SK-N-SH treated with all-trans-retinoic acid at 6 μM for 48 hours (cell line): ENCODE measurements at regions not wholly inside any gene's neighbourhood (a gene's known extent, or its start where the extent isn't known, plus 50 kb on each side); places are given as distances from the start of the nearest gene placed in this dataset.

ENCODE experiments used
- ARNTL ChIP-seq: fragments of 450-650 bp; formaldehyde crosslinking; IDR thresholded peaks from 2 replicates; pipeline ENCODE4 v1.5.0; 2020; ENCODE audit warnings: low read depth, mild to moderate bottlenecking, moderate library complexity, borderline replicate concordance
- CSDC2 ChIP-seq: fragments of 250-450 bp; sonication (Bioruptor Pico); IDR thresholded peaks from 2 replicates; pipeline ENCODE4 v1.5.0; 2020; ENCODE audit warnings: mild to moderate bottlenecking, moderate library complexity
- CSRNP3 ChIP-seq: fragments of 250-450 bp; sonication (Bioruptor Pico); IDR thresholded peaks from 2 replicates; pipeline ENCODE4 v1.5.1; 2021; ENCODE audit warnings: mild to moderate bottlenecking, moderate library complexity
- SNAI2 ChIP-seq: fragments of 250-450 bp; sonication (Bioruptor Pico); IDR thresholded peaks from 2 replicates; pipeline ENCODE4 v1.5.0; 2020; ENCODE audit warnings: mild to moderate bottlenecking, moderate library complexity
- ZFP3 ChIP-seq: fragments of 250-450 bp; sonication (Bioruptor Pico); IDR thresholded peaks from 2 replicates; pipeline ENCODE4 v1.5.0; 2020; ENCODE audit warnings: mild to moderate bottlenecking, moderate library complexity
- ZNF8 ChIP-seq: fragments of 450-650 bp; formaldehyde crosslinking; IDR thresholded peaks from 2 replicates; pipeline ENCODE4 v1.5.0; 2020; ENCODE audit warnings: mild to moderate bottlenecking, moderate library complexity
- TF ChIP-seq, protein P1 (sequence below): fragments of 250-450 bp; sonication (Bioruptor Pico); IDR thresholded peaks from 2 replicates; pipeline ENCODE4 v1.8.0; 2020; ENCODE audit warnings: mild to moderate bottlenecking, moderate library complexity, borderline replicate concordance
- TF ChIP-seq, protein P2 (sequence below): fragments of 250-450 bp; sonication (Bioruptor Pico); IDR thresholded peaks from 2 replicates; pipeline ENCODE4 v1.5.1; 2020; ENCODE audit warnings: low read depth, mild to moderate bottlenecking, moderate library complexity

- TF ChIP-seq CSRNP3 (CRISPR knock-in tag), result no peak
- TF ChIP-seq, protein P1, sequence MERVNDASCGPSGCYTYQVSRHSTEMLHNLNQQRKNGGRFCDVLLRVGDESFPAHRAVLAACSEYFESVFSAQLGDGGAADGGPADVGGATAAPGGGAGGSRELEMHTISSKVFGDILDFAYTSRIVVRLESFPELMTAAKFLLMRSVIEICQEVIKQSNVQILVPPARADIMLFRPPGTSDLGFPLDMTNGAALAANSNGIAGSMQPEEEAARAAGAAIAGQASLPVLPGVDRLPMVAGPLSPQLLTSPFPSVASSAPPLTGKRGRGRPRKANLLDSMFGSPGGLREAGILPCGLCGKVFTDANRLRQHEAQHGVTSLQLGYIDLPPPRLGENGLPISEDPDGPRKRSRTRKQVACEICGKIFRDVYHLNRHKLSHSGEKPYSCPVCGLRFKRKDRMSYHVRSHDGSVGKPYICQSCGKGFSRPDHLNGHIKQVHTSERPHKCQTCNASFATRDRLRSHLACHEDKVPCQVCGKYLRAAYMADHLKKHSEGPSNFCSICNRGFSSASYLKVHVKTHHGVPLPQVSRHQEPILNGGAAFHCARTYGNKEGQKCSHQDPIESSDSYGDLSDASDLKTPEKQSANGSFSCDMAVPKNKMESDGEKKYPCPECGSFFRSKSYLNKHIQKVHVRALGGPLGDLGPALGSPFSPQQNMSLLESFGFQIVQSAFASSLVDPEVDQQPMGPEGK, result no peak
- TF ChIP-seq ZNF8 (CRISPR knock-in tag), result no peak
- TF ChIP-seq, protein P2, sequence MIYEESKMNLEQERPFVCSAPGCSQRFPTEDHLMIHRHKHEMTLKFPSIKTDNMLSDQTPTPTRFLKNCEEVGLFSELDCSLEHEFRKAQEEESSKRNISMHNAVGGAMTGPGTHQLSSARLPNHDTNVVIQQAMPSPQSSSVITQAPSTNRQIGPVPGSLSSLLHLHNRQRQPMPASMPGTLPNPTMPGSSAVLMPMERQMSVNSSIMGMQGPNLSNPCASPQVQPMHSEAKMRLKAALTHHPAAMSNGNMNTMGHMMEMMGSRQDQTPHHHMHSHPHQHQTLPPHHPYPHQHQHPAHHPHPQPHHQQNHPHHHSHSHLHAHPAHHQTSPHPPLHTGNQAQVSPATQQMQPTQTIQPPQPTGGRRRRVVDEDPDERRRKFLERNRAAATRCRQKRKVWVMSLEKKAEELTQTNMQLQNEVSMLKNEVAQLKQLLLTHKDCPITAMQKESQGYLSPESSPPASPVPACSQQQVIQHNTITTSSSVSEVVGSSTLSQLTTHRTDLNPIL (CRISPR knock-in tag), result no peak
- TF ChIP-seq ZFP3, result no peak
- no peak for TF ChIP-seq CSDC2 (CRISPR knock-in tag)
- TF ChIP-seq ARNTL (CRISPR knock-in tag), result no peak
- no peak for TF ChIP-seq SNAI2 (CRISPR knock-in tag)
These were observed 437.3 kb downstream of the GLRX3 start for GRCh38 chr10:130573446-130573845.
